ENCODE measurements at regions not wholly inside any gene's neighbourhood (a gene's known extent, or its start where the extent isn't known, plus 50 kb on each side); places are given as distances from the start of the nearest gene placed in this dataset.

DNA sequence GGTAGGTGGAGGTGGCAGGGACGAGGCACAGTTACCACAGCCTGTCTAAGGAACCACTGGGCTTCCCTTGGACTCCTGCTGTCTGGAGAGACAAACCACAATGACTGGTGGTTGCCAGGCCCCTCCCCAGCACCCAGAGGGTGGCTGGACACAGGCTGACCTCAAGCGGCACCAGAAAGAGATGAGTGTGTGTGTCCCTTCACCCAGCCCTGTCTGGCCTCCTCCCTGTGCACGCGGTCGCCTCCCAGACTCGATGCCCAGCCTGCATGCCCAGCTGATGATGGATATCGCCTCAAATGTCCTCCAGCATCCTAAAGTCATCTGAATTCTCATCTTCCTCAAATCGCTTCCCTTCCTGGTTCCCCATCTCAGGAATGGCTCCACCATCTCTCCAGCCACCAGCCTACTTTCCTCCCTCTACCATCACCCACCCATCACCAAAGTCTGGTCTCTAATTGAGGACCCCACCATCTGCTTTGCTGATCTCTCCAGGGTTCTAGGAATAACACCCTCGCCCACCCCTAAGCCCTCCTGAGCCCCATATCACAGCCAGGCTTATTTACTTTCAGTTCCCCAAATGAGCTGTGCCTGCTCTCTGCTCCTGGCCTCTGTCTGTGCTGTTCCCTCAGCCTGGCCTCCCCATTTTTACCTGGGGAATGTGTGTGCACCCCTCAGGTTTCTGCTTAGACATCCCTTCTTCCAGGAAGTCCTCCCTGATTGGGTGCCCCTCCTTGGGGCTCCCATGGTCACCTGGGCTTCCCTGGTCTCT lies 52.5 kb upstream of the GGTA1 start:
- TF ChIP-seq, protein P1, sequence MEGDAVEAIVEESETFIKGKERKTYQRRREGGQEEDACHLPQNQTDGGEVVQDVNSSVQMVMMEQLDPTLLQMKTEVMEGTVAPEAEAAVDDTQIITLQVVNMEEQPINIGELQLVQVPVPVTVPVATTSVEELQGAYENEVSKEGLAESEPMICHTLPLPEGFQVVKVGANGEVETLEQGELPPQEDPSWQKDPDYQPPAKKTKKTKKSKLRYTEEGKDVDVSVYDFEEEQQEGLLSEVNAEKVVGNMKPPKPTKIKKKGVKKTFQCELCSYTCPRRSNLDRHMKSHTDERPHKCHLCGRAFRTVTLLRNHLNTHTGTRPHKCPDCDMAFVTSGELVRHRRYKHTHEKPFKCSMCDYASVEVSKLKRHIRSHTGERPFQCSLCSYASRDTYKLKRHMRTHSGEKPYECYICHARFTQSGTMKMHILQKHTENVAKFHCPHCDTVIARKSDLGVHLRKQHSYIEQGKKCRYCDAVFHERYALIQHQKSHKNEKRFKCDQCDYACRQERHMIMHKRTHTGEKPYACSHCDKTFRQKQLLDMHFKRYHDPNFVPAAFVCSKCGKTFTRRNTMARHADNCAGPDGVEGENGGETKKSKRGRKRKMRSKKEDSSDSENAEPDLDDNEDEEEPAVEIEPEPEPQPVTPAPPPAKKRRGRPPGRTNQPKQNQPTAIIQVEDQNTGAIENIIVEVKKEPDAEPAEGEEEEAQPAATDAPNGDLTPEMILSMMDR (IDR thresholded peaks at IDR 0.05 in 2 of 3, conservative IDR thresholded peaks at IDR 0.05 in 1 of 3; ENCODE audit: control insufficient read depth in 2 of 3, extremely low read depth in 1 of 3, insufficient read depth in 1 of 3, low read depth in 3 of 3, low read length in 3 of 3) = no peak
- no peak for TF ChIP-seq RB1 (IDR thresholded peaks at IDR 0.05; ENCODE audit: borderline replicate concordance)
- TF ChIP-seq, protein P2, sequence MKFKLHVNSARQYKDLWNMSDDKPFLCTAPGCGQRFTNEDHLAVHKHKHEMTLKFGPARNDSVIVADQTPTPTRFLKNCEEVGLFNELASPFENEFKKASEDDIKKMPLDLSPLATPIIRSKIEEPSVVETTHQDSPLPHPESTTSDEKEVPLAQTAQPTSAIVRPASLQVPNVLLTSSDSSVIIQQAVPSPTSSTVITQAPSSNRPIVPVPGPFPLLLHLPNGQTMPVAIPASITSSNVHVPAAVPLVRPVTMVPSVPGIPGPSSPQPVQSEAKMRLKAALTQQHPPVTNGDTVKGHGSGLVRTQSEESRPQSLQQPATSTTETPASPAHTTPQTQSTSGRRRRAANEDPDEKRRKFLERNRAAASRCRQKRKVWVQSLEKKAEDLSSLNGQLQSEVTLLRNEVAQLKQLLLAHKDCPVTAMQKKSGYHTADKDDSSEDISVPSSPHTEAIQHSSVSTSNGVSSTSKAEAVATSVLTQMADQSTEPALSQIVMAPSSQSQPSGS (IDR thresholded peaks at IDR 0.05; ENCODE audit: low read length) = no peak
- no peak for TF ChIP-seq IRF3 (IDR thresholded peaks at IDR 0.05)
- TF ChIP-seq NR2C2 (IDR thresholded peaks at IDR 0.05; ENCODE audit: borderline replicate concordance, control insufficient read depth, insufficient read length, low read depth) = no peak
- TF ChIP-seq GABPA (IDR thresholded peaks at IDR 0.05; ENCODE audit: low read depth) = no peak
